ENCODE measurements at regions not wholly inside any gene's neighbourhood (a gene's known extent, or its start where the extent isn't known, plus 50 kb on each side); places are given as distances from the start of the nearest gene placed in this dataset.
A peak's percentile ranks its signal among the peaks of the same experiment; 100 is the strongest.

DNA sequence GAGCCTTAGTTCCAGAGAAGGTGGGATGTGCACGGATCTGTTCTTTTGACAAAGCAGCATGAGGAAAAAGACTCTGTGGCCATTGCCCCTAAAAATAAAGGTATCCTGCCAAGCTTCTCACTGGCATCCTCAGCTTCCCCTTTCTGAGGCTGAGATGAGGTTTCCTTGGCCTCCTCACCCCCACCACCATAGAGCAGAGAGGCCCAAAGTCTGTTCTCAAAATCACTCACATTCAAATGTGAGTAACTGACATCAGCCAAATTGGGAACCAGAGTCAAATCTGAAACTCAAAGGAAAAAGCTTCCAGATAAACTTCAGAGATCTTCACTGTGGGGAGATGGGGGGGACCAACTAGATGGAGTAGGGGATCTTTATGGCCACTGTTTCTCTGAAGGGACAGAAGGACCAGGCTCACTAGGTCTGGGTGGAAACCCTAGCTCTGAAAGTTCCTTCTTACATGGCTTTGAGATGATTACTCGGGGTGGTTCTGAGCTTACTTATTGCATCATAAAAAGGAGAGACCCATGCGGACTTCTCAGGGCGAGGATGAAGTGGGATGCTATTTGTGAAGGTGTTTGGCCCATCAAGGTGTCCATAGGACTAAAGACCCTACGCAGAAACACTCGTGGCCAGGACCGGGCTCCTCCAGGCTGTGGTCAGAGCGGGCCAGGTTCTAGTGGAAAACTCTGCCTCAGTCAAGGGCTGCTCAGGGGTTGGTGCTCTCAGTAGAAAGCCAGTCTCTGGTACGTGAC is 61.5 kb upstream of the MEF2A start:
- no peaks in the 10 kb centered on the region for H3K27me3 ChIP-seq (replicated peaks; ENCODE audit: insufficient read depth)
- TF ChIP-seq POLR2AphosphoS5 (IDR thresholded peaks at IDR 0.05): no peak
- TF ChIP-seq, protein P1, sequence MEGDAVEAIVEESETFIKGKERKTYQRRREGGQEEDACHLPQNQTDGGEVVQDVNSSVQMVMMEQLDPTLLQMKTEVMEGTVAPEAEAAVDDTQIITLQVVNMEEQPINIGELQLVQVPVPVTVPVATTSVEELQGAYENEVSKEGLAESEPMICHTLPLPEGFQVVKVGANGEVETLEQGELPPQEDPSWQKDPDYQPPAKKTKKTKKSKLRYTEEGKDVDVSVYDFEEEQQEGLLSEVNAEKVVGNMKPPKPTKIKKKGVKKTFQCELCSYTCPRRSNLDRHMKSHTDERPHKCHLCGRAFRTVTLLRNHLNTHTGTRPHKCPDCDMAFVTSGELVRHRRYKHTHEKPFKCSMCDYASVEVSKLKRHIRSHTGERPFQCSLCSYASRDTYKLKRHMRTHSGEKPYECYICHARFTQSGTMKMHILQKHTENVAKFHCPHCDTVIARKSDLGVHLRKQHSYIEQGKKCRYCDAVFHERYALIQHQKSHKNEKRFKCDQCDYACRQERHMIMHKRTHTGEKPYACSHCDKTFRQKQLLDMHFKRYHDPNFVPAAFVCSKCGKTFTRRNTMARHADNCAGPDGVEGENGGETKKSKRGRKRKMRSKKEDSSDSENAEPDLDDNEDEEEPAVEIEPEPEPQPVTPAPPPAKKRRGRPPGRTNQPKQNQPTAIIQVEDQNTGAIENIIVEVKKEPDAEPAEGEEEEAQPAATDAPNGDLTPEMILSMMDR (IDR thresholded peaks at IDR 0.05): no peak
- TF ChIP-seq POLR2A (IDR thresholded peaks at IDR 0.05): no peak
- no peaks in the 10 kb centered on the region for H3K9me3 ChIP-seq
- peak; percentile 1 for DNase-seq (ENCODE audit: low spot score)
- H3K27ac ChIP-seq: no peak overlapping the region
- intact Hi-C loops (cut with DNase I): no loop called here
- no peaks in the 10 kb centered on the region for H3K4me1 ChIP-seq (replicated peaks)
- H3K4me3 ChIP-seq: no peak overlapping the region
- H3K36me3 ChIP-seq: no peaks in the 10 kb centered on the region
- WGBS: 92% methylated on average over 9 of the region's 9 CpGs

DNA sequence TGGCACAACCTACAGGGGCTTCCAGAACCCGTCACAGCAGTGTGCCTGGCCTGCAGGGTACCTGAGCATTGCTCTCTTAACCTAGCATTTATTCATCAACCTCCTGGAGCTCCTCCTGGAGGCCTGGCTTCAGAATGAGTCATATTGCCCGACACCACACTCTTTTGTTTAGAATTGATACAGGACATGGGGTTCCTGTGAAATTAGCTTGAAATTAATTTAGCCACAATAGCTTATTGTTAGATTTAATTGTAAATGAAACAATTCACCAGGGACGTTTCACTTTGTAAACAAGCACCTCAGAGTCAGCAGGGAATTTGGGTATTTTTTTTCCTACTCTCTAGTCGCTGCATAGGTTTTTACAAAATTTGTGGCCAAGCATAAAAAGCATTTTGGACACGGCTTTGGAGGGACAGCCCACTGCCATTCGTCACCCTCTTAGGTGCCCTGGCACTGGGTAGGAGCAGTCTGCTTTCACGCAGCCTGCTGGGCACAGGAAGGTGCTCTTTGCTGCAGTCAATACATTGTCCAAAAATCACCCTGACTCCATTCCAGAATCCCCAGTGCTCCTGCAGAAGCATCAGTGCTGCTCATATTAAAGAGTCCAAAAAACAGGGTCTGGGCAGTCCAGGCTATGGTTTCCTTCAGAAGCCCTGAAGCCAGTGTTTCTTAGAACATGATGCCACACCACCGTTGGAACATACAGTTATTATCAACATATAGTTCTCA is 60.8 kb upstream of the MEF2A start:
- Histone ChIP-seq H3K27me3 (replicated peaks; ENCODE audit: insufficient read depth) (no peaks in the 10 kb centered on the region), H3K4me3 (no peak overlapping the region), H3K9me3 (no peaks in the 10 kb centered on the region), H3K4me1 (replicated peaks) (no peaks in the 10 kb centered on the region), H3K36me3 (no peaks in the 10 kb centered on the region), H3K27ac (no peak overlapping the region)
- WGBS: 62% methylated on average over 8 of the region's 8 CpGs
- peak; percentile 0 for DNase-seq (ENCODE audit: low spot score)
- intact Hi-C loops (cut with DNase I): loop anchor here (5.0 kb wide), 1 partner anchor 48 kb away; no protein-coding TSS in a partner anchor
- no peak for TF ChIP-seq POLR2AphosphoS5 (IDR thresholded peaks at IDR 0.05)
- no peak for TF ChIP-seq POLR2A (IDR thresholded peaks at IDR 0.05)
- TF ChIP-seq, protein P1 (IDR thresholded peaks at IDR 0.05): no peak

DNA sequence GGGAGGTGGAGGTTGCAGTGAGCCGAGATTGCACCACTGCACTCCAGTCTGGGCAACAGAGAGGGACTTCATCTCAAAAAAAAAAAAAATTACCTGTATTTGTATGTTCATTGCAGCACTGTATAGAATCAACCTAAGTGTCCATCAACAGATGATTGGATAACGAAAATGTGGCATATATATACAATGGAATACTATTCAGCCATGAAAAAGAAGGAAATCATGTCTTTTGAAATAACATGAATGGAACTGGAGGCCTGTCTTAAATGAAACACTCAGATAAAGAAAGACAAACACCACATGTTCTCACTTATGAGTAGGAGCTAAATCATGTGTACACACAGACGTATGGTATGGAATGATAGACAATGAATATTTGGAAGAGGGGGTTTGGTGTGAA is 59.4 kb upstream of the MEF2A start:
- DNase-seq (ENCODE audit: low spot score): no peak
- TF ChIP-seq POLR2AphosphoS5 (IDR thresholded peaks at IDR 0.05) (no peak), POLR2A (IDR thresholded peaks at IDR 0.05) (no peak)
- TF ChIP-seq, protein P1 (IDR thresholded peaks at IDR 0.05): no peak
- no peak overlapping the region for H3K4me3 ChIP-seq
- no peaks in the 10 kb centered on the region for H3K9me3 ChIP-seq
- intact Hi-C loops (cut with DNase I): loop anchor here (5.0 kb wide), 1 partner anchor 49 kb away; no protein-coding TSS in a partner anchor
- H3K27me3 ChIP-seq (replicated peaks; ENCODE audit: insufficient read depth): no peaks in the 10 kb centered on the region
- WGBS: 91% methylated on average over 3 of the region's 3 CpGs
- H3K4me1 ChIP-seq (replicated peaks): no peaks in the 10 kb centered on the region
- no peak overlapping the region for H3K27ac ChIP-seq
- no peaks in the 10 kb centered on the region for H3K36me3 ChIP-seq

DNA sequence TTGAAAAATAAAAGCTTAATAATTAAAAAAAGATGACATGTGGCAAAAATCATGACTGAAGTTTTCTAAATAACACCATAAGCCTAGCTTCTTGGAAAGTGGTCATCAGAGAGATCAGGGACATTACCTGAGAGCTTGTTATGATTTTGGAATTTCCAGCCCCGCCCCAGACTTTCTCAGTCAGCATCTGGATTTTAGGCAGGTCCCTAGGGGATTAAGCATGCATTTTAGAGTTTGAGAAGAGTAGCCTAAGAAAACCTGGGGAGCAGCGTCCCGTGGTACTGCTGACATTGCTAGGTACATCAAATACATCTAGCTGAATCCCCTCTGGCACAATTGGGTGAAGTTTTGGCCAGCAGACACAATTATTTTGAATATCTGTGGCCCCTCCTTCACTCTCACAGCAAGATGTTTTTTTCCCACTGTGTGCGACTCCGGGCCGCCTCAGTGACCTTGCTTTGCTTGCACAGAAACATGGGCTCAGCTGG is 58.7 kb upstream of the MEF2A start:
- Histone ChIP-seq H3K27ac (peak overlapping the region; percentile 26 to 56), H3K4me1 (replicated peaks) (no peaks in the 10 kb centered on the region), H3K36me3 (no peaks in the 10 kb centered on the region), H3K27me3 (replicated peaks; ENCODE audit: insufficient read depth) (no peaks in the 10 kb centered on the region), H3K4me3 (no peak overlapping the region), H3K9me3 (no peaks in the 10 kb centered on the region)
- DNase-seq (ENCODE audit: low spot score): no peak
- TF ChIP-seq POLR2A (IDR thresholded peaks at IDR 0.05): no peak
- TF ChIP-seq POLR2AphosphoS5 (IDR thresholded peaks at IDR 0.05): no peak
- TF ChIP-seq, protein P1 (IDR thresholded peaks at IDR 0.05): no peak
- WGBS: 62% methylated on average over 6 of the region's 6 CpGs
- intact Hi-C loops (cut with DNase I): loop anchor here (5.0 kb wide), 1 partner anchor 50 kb away; no protein-coding TSS in a partner anchor
